HG02973 (cell line): ENCODE measurements at regions not wholly inside any gene's neighbourhood (a gene's known extent, or its start where the extent isn't known, plus 50 kb on each side); places are given as distances from the start of the nearest gene placed in this dataset.

Experiments
- ATAC-seq: cut with Tn5 transposase; IDR thresholded peaks from one replicate; pipeline ENCODE4 v1.9.1; 2021; ENCODE audit warnings: moderate library complexity; ENCODE audit not compliant: unreplicated experiment

GRCh38 chr4:151953312-151953711, 192.5 kb upstream of the GATB start:
- no peak for ATAC-seq

GRCh38 chr4:151952711-151953254, 192.0 kb upstream of the GATB start:
- ATAC-seq: no peak

- ATAC-seq: no peak
Measured at GRCh38 chr4:151952137-151952536, 191.3 kb upstream of the GATB start.

GRCh38 chr4:151951671-151952050, 190.9 kb upstream of the GATB start:
- ATAC-seq: no peak

- ATAC-seq: no peak
Measured at GRCh38 chr4:151950993-151951670, 190.3 kb upstream of the GATB start.

GRCh38 chr4:151948351-151949016, 187.7 kb upstream of the GATB start:
- no peak for ATAC-seq

GRCh38 chr4:151946718-151947117, 185.9 kb upstream of the GATB start:
- ATAC-seq: no peak

- ATAC-seq: no peak
Measured at GRCh38 chr4:151942971-151943370, 182.2 kb upstream of the GATB start.

- no peak for ATAC-seq
Measured at GRCh38 chr4:151940926-151941617, 180.3 kb upstream of the GATB start.

- no peak for ATAC-seq
Measured at GRCh38 chr4:151940291-151940690, 179.5 kb upstream of the GATB start.

- no peak for ATAC-seq
Measured at GRCh38 chr4:151939670-151940069, 178.9 kb upstream of the GATB start.

GRCh38 chr4:151935411-151935810, 174.6 kb upstream of the GATB start:
- ATAC-seq: no peak

- no peak for ATAC-seq
Measured at GRCh38 chr4:151934766-151935165, 174.0 kb upstream of the GATB start.

GRCh38 chr4:151933122-151933827, 172.5 kb upstream of the GATB start:
- ATAC-seq: no peak

GRCh38 chr4:151931563-151931962, 170.8 kb upstream of the GATB start:
- ATAC-seq: no peak

- no peak for ATAC-seq
Measured at GRCh38 chr4:151930372-151930771, 169.6 kb upstream of the GATB start.

GRCh38 chr4:151928112-151928511, 167.3 kb upstream of the GATB start:
- no peak for ATAC-seq

- ATAC-seq: no peak
Measured at GRCh38 chr4:151922811-151923210, 162.0 kb upstream of the GATB start.

- ATAC-seq: no peak
Measured at GRCh38 chr4:151922306-151922705, 161.5 kb upstream of the GATB start.

- no peak for ATAC-seq
Measured at GRCh38 chr4:151921811-151922210, 161.0 kb upstream of the GATB start.

- no peak for ATAC-seq
Measured at GRCh38 chr4:151921386-151921785, 160.6 kb upstream of the GATB start.
